Nephron (organoid): ENCODE measurements at regions not wholly inside any gene's neighbourhood (a gene's known extent, or its start where the extent isn't known, plus 50 kb on each side); places are given as distances from the start of the nearest gene placed in this dataset.

Experiments used
- H3K27ac Mint-ChIP-seq, 3 experiments: 2 replicates each; pipeline ENCODE4 v1.8.0; 2020; ENCODE audit warnings: mixed read lengths in 3 of 3, mild to moderate bottlenecking in 2 of 3, moderate library complexity in 1 of 3
- H3K27me3 Mint-ChIP-seq: 2 replicates; pipeline ENCODE4 v1.8.0; 2021; ENCODE audit warnings: low read depth, mild to moderate bottlenecking, moderate library complexity, mixed read lengths
- H3K36me3 Mint-ChIP-seq: 2 replicates; pipeline ENCODE4 v1.8.0; 2020; ENCODE audit warnings: low read depth, mixed read lengths
- H3K4me1 Mint-ChIP-seq: 2 replicates; pipeline ENCODE4 v1.8.0; 2020; ENCODE audit warnings: mixed read lengths
- H3K4me3 Mint-ChIP-seq, 3 experiments: 2 replicates each; pipeline ENCODE4 v1.8.0; 2020; ENCODE audit warnings: mild to moderate bottlenecking in 3 of 3, mixed read lengths in 3 of 3, moderate library complexity in 2 of 3
- H3K9me3 Mint-ChIP-seq: 2 replicates; pipeline ENCODE4 v1.8.0; 2020; ENCODE audit warnings: mixed read lengths
- CTCF ChIP-seq, 3 experiments: fragments of 200-600 bp; sonication (generic); IDR thresholded peaks; one replicate each; pipeline ENCODE4 v1.5.0; 2021; ENCODE audit warnings: antibody characterized with exemption in 3 of 3; ENCODE audit not compliant: unreplicated experiment in 3 of 3

- Mint-ChIP-seq H3K27ac (no peak overlapping the region), H3K4me3 (no peak overlapping the region), H3K27me3 (no peaks in the 10 kb centered on the region), H3K36me3 (no peaks in the 10 kb centered on the region), H3K4me1 (no peaks in the 10 kb centered on the region), H3K9me3 (peaks cover 20% of the 10 kb centered on the region)
- no peak for TF ChIP-seq CTCF (IDR thresholded peaks at IDR 0.05; ENCODE audit: unreplicated experiment in 3 of 3)
Observed at GRCh38 chr12:86484473-86484872, 228.3 kb upstream of the MGAT4C start.

GRCh38 chr12:86473231-86473630, 217.0 kb upstream of the MGAT4C start:
- Mint-ChIP-seq H3K36me3 (no peaks in the 10 kb centered on the region), H3K27me3 (no peaks in the 10 kb centered on the region), H3K4me3 (no peak overlapping the region), H3K9me3 (no peaks in the 10 kb centered on the region), H3K4me1 (no peaks in the 10 kb centered on the region), H3K27ac (no peak overlapping the region)
- no peak for TF ChIP-seq CTCF (IDR thresholded peaks at IDR 0.05; ENCODE audit: unreplicated experiment in 3 of 3)

DNA sequence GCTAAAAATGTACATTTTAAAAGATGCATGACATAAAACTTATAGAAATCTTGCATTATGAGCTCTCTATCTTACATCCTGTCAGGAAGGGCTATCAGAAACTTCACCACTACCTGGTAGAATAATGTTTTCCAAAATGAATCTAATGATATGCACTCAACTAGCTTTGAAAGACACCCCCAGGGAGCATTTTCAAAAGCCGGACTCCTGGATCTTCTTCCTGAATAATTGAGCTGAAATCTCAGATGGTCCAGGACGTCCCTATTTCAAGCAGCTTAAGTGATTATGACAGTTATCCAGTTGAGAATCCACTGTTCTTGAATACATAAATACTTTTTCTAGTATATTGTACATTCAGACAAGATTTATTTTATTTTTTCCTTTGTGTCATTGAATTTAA, 200.6 kb upstream of the MGAT4C start:
- H3K9me3 Mint-ChIP-seq, result no peaks in the 10 kb centered on the region
- H3K27me3 Mint-ChIP-seq, result no peaks in the 10 kb centered on the region
- no peak overlapping the region for H3K4me3 Mint-ChIP-seq
- H3K36me3 Mint-ChIP-seq, result no peaks in the 10 kb centered on the region
- no peak overlapping the region for H3K27ac Mint-ChIP-seq
- no peaks in the 10 kb centered on the region for H3K4me1 Mint-ChIP-seq
- no peak for TF ChIP-seq CTCF (IDR thresholded peaks at IDR 0.05; ENCODE audit: unreplicated experiment in 3 of 3)

GRCh38 chr12:86456241-86456640, 200.1 kb upstream of the MGAT4C start:
- Mint-ChIP-seq H3K36me3 (no peaks in the 10 kb centered on the region), H3K4me3 (no peak overlapping the region), H3K27ac (no peak overlapping the region), H3K4me1 (no peaks in the 10 kb centered on the region), H3K27me3 (no peaks in the 10 kb centered on the region), H3K9me3 (no peaks in the 10 kb centered on the region)
- no peak for TF ChIP-seq CTCF (IDR thresholded peaks at IDR 0.05; ENCODE audit: unreplicated experiment in 3 of 3)

GRCh38 chr12:86445356-86445755, 189.2 kb upstream of the MGAT4C start:
- H3K27me3 Mint-ChIP-seq, result no peaks in the 10 kb centered on the region
- no peak for TF ChIP-seq CTCF (IDR thresholded peaks at IDR 0.05; ENCODE audit: unreplicated experiment in 3 of 3)
- H3K4me1 Mint-ChIP-seq, result peaks cover 11% of the 10 kb centered on the region
- peaks cover 3% of the 10 kb centered on the region for H3K9me3 Mint-ChIP-seq
- no peak overlapping the region for H3K27ac Mint-ChIP-seq
- H3K4me3 Mint-ChIP-seq, result no peak overlapping the region
- H3K36me3 Mint-ChIP-seq, result no peaks in the 10 kb centered on the region

GRCh38 chr12:86435053-86435452, 178.9 kb upstream of the MGAT4C start:
- H3K27ac Mint-ChIP-seq, result no peak overlapping the region
- peaks cover under 1% of the 10 kb centered on the region for H3K27me3 Mint-ChIP-seq
- H3K9me3 Mint-ChIP-seq, result peaks cover 6% of the 10 kb centered on the region
- TF ChIP-seq CTCF (IDR thresholded peaks at IDR 0.05; ENCODE audit: unreplicated experiment in 3 of 3), result no peak
- peaks cover 5% of the 10 kb centered on the region for H3K36me3 Mint-ChIP-seq
- no peak overlapping the region for H3K4me3 Mint-ChIP-seq
- no peaks in the 10 kb centered on the region for H3K4me1 Mint-ChIP-seq
